ENCODE measurements at regions not wholly inside any gene's neighbourhood (a gene's known extent, or its start where the extent isn't known, plus 50 kb on each side); places are given as distances from the start of the nearest gene placed in this dataset.

- TF ChIP-seq, protein P1, sequence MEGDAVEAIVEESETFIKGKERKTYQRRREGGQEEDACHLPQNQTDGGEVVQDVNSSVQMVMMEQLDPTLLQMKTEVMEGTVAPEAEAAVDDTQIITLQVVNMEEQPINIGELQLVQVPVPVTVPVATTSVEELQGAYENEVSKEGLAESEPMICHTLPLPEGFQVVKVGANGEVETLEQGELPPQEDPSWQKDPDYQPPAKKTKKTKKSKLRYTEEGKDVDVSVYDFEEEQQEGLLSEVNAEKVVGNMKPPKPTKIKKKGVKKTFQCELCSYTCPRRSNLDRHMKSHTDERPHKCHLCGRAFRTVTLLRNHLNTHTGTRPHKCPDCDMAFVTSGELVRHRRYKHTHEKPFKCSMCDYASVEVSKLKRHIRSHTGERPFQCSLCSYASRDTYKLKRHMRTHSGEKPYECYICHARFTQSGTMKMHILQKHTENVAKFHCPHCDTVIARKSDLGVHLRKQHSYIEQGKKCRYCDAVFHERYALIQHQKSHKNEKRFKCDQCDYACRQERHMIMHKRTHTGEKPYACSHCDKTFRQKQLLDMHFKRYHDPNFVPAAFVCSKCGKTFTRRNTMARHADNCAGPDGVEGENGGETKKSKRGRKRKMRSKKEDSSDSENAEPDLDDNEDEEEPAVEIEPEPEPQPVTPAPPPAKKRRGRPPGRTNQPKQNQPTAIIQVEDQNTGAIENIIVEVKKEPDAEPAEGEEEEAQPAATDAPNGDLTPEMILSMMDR (IDR thresholded peaks at IDR 0.05; ENCODE audit: low read depth, low read length), result no peak
- no peak for TF ChIP-seq POLR2A (IDR thresholded peaks at IDR 0.05; ENCODE audit: extremely low read depth, insufficient read length)
- TF ChIP-seq, protein P2, sequence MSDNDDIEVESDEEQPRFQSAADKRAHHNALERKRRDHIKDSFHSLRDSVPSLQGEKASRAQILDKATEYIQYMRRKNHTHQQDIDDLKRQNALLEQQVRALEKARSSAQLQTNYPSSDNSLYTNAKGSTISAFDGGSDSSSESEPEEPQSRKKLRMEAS (IDR thresholded peaks at IDR 0.05; ENCODE audit: low read depth, low read length), result no peak
These were observed 123.0 kb upstream of the THUMPD2 start for GRCh38 chr2:39902103-39902502.

Measured in NB4 (cell line).